IMR-90 (cell line): ENCODE measurements at regions not wholly inside any gene's neighbourhood (a gene's known extent, or its start where the extent isn't known, plus 50 kb on each side); places are given as distances from the start of the nearest gene placed in this dataset.

Experiments used
- ATAC-seq: fragments of 200-7000 bp; cut with Tn5 transposase; 2 replicates; pipeline ENCODE4 v1.9.1; 2020; ENCODE audit warnings: low read depth, mild to moderate bottlenecking, moderate library complexity
- BruUV-seq: library from RNA; stranded (reverse); fragments of 400-500 nt; replicated peaks from 2 replicates; lab custom pipeline; 2021; lab: Mats Ljungman, UMichigan
- CTCF ChIA-PET: fragments of 300-600 bp; formaldehyde crosslinking; extraction: SDS; loops from one replicate; lab custom pipeline; 2021; ENCODE audit warnings: antibody characterized with exemption; lab: Yijun Ruan, JAX
- POLR2A ChIA-PET: fragments of 300-600 bp; sonication (Branson Sonifier 250); formaldehyde crosslinking; loops from one replicate; lab custom pipeline; 2022; ENCODE audit warnings: antibody characterized with exemption; ENCODE audit not compliant: unreplicated experiment; lab: Charles Lee
- DNase-seq: peaks from one replicate; pipeline ENCODE4 v3.0.0; 2013
- H2AFZ ChIP-seq: replicated peaks from 2 replicates; pipeline ENCODE3; 2013; ENCODE audit warnings: low read length, mild to moderate bottlenecking; ENCODE audit not compliant: poor library complexity
- H2AK5ac ChIP-seq: 2 replicates; pipeline ENCODE4 v1.6.1; 2013; ENCODE audit warnings: low read depth, low read length, inconsistent platforms
- H2AK9ac ChIP-seq: replicated peaks from 2 replicates; pipeline ENCODE3; 2013; ENCODE audit warnings: mild to moderate bottlenecking, low read depth, low read length, moderate library complexity; ENCODE audit not compliant: poor library complexity
- H2BK120ac ChIP-seq: 2 replicates; pipeline ENCODE4 v1.6.1; 2013; ENCODE audit warnings: low read depth, low read length, inconsistent platforms
- H2BK15ac ChIP-seq: 3 replicates; pipeline ENCODE4 v1.6.1; 2013; ENCODE audit warnings: low read depth, low read length, inconsistent platforms
- H2BK20ac ChIP-seq: 2 replicates; pipeline ENCODE4 v1.6.1; 2013; ENCODE audit warnings: low read depth, mild to moderate bottlenecking, inconsistent platforms, low read length, moderate library complexity
- H2BK5ac ChIP-seq: 2 replicates; pipeline ENCODE4 v1.6.1; 2013; ENCODE audit warnings: mild to moderate bottlenecking, low read depth, low read length, inconsistent platforms; ENCODE audit not compliant: poor library complexity, severe bottlenecking
- H3K14ac ChIP-seq: replicated peaks from 2 replicates; pipeline ENCODE4 v1.6.1; 2013; ENCODE audit warnings: low read depth, low read length, inconsistent platforms
- H3K18ac ChIP-seq: 2 replicates; pipeline ENCODE4 v1.6.1; 2013; ENCODE audit warnings: low read depth, low read length, control low read depth
- H3K23ac ChIP-seq: 2 replicates; pipeline ENCODE4 v1.6.1; 2013; ENCODE audit warnings: low read depth, low read length, inconsistent platforms
- H3K27ac ChIP-seq: 2 replicates; pipeline ENCODE4 v1.5.1; 2013; ENCODE audit warnings: mild to moderate bottlenecking, control low read depth, low read length; ENCODE audit not compliant: insufficient read depth
- H3K27me3 ChIP-seq: 2 replicates; pipeline ENCODE4 v1.6.1; 2013; ENCODE audit warnings: low read length; ENCODE audit not compliant: control insufficient read depth, insufficient read depth
- H3K36me3 ChIP-seq: 2 replicates; pipeline ENCODE4 v1.6.1; 2013; ENCODE audit warnings: low read length, mixed read lengths; ENCODE audit not compliant: control insufficient read depth, insufficient read depth
- H3K4ac ChIP-seq: 2 replicates; pipeline ENCODE4 v1.6.1; 2013; ENCODE audit warnings: low read depth, low read length, inconsistent platforms
- H3K4me1 ChIP-seq: 2 replicates; pipeline ENCODE4 v1.6.1; 2013; ENCODE audit warnings: low read length, mixed read lengths; ENCODE audit not compliant: control insufficient read depth, insufficient read depth
- H3K4me2 ChIP-seq: 2 replicates; pipeline ENCODE4 v1.6.1; 2013; ENCODE audit warnings: low read depth, mild to moderate bottlenecking, control low read depth, low read length, moderate library complexity
- H3K4me3 ChIP-seq: 2 replicates; pipeline ENCODE4 v1.5.1; 2013; ENCODE audit warnings: low read depth, mild to moderate bottlenecking, control low read depth, low read length, moderate library complexity; ENCODE audit not compliant: insufficient read depth
- H3K56ac ChIP-seq: 2 replicates; pipeline ENCODE4 v1.6.1; 2013; ENCODE audit warnings: low read length, inconsistent platforms; ENCODE audit not compliant: insufficient read depth; ENCODE audit errors: extremely low read depth
- H3K79me1 ChIP-seq, 2 experiments: 2 replicates each; pipeline ENCODE4 v1.6.1; 2013; ENCODE audit warnings: low read length in 2 of 2, inconsistent platforms in 1 of 2, low read depth in 1 of 2
- H3K9ac ChIP-seq: 2 replicates; pipeline ENCODE4 v1.6.1; 2013; ENCODE audit warnings: low read depth, low read length, control low read depth
- H3K9me1 ChIP-seq: 2 replicates; pipeline ENCODE4 v1.6.1; 2013; ENCODE audit warnings: low read length, inconsistent platforms; ENCODE audit not compliant: insufficient read depth
- H3K9me3 ChIP-seq: 2 replicates; pipeline ENCODE4 v1.6.1; 2013; ENCODE audit warnings: low read length; ENCODE audit not compliant: control insufficient read depth, insufficient read depth
- H4K20me1 ChIP-seq: 2 replicates; pipeline ENCODE4 v1.6.1; 2013; ENCODE audit warnings: low read length, inconsistent platforms; ENCODE audit not compliant: insufficient read depth
- H4K5ac ChIP-seq: 2 replicates; pipeline ENCODE4 v1.6.1; 2013; ENCODE audit warnings: mild to moderate bottlenecking, low read depth, low read length, control low read depth
- H4K8ac ChIP-seq, 2 experiments: 2 replicates each; pipeline ENCODE4 v1.6.1; 2013; ENCODE audit warnings: low read depth in 2 of 2, low read length in 2 of 2, control low read depth in 1 of 2, inconsistent platforms in 1 of 2
- H4K91ac ChIP-seq: 2 replicates; pipeline ENCODE4 v1.6.1; 2013; ENCODE audit warnings: low read depth, low read length, inconsistent platforms; ENCODE audit not compliant: insufficient read depth
- BHLHE40 ChIP-seq: fragments of 150-350 bp; IDR thresholded peaks from 2 replicates; pipeline ENCODE4 v1.6.1; 2016; ENCODE audit warnings: mild to moderate bottlenecking, low read depth, low read length
- CHD1 ChIP-seq: IDR thresholded peaks from 2 replicates; pipeline ENCODE4 v1.6.1; 2012; ENCODE audit warnings: low read depth, low read length, improper control_type of control experiment
- MAFK ChIP-seq: IDR thresholded peaks from 2 replicates; pipeline ENCODE4 v1.6.1; 2012; ENCODE audit warnings: low read depth, low read length, improper control_type of control experiment
- MAZ ChIP-seq: IDR thresholded peaks from 2 replicates; pipeline ENCODE4 v1.6.1; 2012; ENCODE audit warnings: low read depth, mild to moderate bottlenecking, low read length, improper control_type of control experiment, moderate library complexity, borderline replicate concordance
- MXI1 ChIP-seq: IDR thresholded peaks from 2 replicates; pipeline ENCODE4 v1.6.1; 2012; ENCODE audit warnings: low read depth, mild to moderate bottlenecking, low read length, moderate library complexity, borderline replicate concordance
- NFE2L2 ChIP-seq: fragments of 150-350 bp; IDR thresholded peaks from 2 replicates; pipeline ENCODE4 v1.6.1; 2016; ENCODE audit warnings: low read depth, mild to moderate bottlenecking, low read length
- RAD21 ChIP-seq: IDR thresholded peaks from 2 replicates; pipeline ENCODE4 v1.6.1; 2012; ENCODE audit warnings: low read length, improper control_type of control experiment
- RCOR1 ChIP-seq: IDR thresholded peaks from 2 replicates; pipeline ENCODE4 v1.6.1; 2012; ENCODE audit warnings: mild to moderate bottlenecking, low read length, improper control_type of control experiment; ENCODE audit not compliant: insufficient replicate concordance
- USF2 ChIP-seq: fragments of 150-350 bp; IDR thresholded peaks from 2 replicates; pipeline ENCODE4 v1.6.1; 2017; ENCODE audit warnings: mild to moderate bottlenecking, antibody characterized with exemption, low read length, low read depth
- dilution Hi-C: fragments of 300-500 bp; cut with HindIII; formaldehyde crosslinking; loops from one replicate; pipeline ENCODE4 v1.14.3; 2018; ENCODE audit warnings: low sequenced_read_pairs; ENCODE audit not compliant: unreplicated experiment
- in situ Hi-C: fragments of 300-500 bp; cut with MboI; formaldehyde crosslinking; loops from 3 replicates; pipeline ENCODE4 v1.14.3; 2019; ENCODE audit warnings: low sequenced_read_pairs, inconsistent platforms, mixed read lengths
- intact Hi-C: fragments of 100-400 bp; cut with micrococcal nuclease; formaldehyde crosslinking; loops from 2 replicates; pipeline ENCODE4 v1.10.0; 2022

- Histone ChIP-seq H3K36me3 (no peaks in the 10 kb centered on the region), H4K20me1 (no peaks in the 10 kb centered on the region), H3K56ac (no peak overlapping the region), H3K9me1 (no peaks in the 10 kb centered on the region), H4K91ac (no peak overlapping the region), H2BK20ac (no peak overlapping the region), H3K9ac (no peak overlapping the region), H3K4me3 (no peak overlapping the region), H2BK120ac (no peak overlapping the region), H3K4me1 (no peaks in the 10 kb centered on the region), H3K14ac (no peak overlapping the region), H3K79me1 (no peaks in the 10 kb centered on the region), H3K18ac (no peak overlapping the region), H3K9me3 (peaks cover 2% of the 10 kb centered on the region; the same call in 1 of the 2 replicates), H2AK9ac (no peak overlapping the region), H2BK15ac (no peak overlapping the region), H2AFZ (no peak overlapping the region), H2AK5ac (no peak overlapping the region), H3K4me2 (no peak overlapping the region), H4K8ac (no peak overlapping the region), H3K4ac (no peak overlapping the region), H3K23ac (no peak overlapping the region), H3K27ac (no peak overlapping the region), H3K27me3 (no peaks in the 10 kb centered on the region), H4K5ac (no peak overlapping the region), H2BK5ac (no peak overlapping the region)
- ChIA-PET CTCF (no interaction called here), POLR2A (no interaction called here)
- dilution Hi-C loops = no loop called here
- no peak for ATAC-seq
- DNase-seq = no peak
- no TSS peak for BruUV-seq
- in situ Hi-C loops = no loop called here
- intact Hi-C loops = no loop called here
- TF ChIP-seq BHLHE40 (no peak), USF2 (no peak), CHD1 (no peak), RAD21 (no peak), MXI1 (no peak), MAZ (no peak), NFE2L2 (no peak), RCOR1 (no peak), MAFK (no peak)
Measured at GRCh38 chr3:80668100-80668499, 900.3 kb upstream of the ROBO1 start.
